ENCODE measurements at regions not wholly inside any gene's neighbourhood (a gene's known extent, or its start where the extent isn't known, plus 50 kb on each side); places are given as distances from the start of the nearest gene placed in this dataset.

DNA sequence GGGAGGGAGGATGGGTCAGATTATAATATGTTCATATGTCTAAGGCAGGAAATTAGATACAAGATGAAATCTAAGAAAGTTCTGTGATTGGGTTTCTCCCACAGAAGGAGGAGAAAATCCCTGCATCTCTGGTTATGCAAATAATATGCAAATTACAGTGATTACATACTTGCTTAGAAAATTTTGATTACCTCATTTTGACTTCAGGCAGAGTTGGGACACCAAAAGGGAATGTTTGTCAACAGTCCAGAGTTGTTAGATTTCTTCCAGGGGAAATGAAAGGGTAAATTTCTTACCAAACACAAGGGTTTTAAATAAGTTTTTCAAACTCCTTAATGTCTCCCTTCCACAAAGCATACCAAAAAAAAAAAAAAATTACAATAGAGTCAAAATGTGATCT is 101.4 kb upstream of the STEAP1B start:
- no peak for TF ChIP-seq EZH2 (IDR thresholded peaks at IDR 0.05; ENCODE audit: borderline replicate concordance, low read depth, low read length, severe bottlenecking)
- TF ChIP-seq, protein P1, sequence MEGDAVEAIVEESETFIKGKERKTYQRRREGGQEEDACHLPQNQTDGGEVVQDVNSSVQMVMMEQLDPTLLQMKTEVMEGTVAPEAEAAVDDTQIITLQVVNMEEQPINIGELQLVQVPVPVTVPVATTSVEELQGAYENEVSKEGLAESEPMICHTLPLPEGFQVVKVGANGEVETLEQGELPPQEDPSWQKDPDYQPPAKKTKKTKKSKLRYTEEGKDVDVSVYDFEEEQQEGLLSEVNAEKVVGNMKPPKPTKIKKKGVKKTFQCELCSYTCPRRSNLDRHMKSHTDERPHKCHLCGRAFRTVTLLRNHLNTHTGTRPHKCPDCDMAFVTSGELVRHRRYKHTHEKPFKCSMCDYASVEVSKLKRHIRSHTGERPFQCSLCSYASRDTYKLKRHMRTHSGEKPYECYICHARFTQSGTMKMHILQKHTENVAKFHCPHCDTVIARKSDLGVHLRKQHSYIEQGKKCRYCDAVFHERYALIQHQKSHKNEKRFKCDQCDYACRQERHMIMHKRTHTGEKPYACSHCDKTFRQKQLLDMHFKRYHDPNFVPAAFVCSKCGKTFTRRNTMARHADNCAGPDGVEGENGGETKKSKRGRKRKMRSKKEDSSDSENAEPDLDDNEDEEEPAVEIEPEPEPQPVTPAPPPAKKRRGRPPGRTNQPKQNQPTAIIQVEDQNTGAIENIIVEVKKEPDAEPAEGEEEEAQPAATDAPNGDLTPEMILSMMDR (IDR thresholded peaks at IDR 0.05; ENCODE audit: borderline replicate concordance, extremely low read depth, low read length, poor library complexity, severe bottlenecking), result no peak
- Histone ChIP-seq H3K36me3 (ENCODE audit: insufficient read depth, low read length) (no peaks in the 10 kb centered on the region), H3K79me2 (ENCODE audit: insufficient read depth, low read length) (no peaks in the 10 kb centered on the region), H3K27me3 (ENCODE audit: insufficient read depth, low read length, poor library complexity) (peaks cover 33% of the 10 kb centered on the region), H3K9ac (ENCODE audit: low read depth, low read length) (no peak overlapping the region), H3K4me1 (ENCODE audit: insufficient read depth, low read length) (no peaks in the 10 kb centered on the region), H3K4me3 (ENCODE audit: low read depth in 1 of 2, low read length in 2 of 2) (no peak overlapping the region), H2AFZ (ENCODE audit: low read depth, low read length) (no peak overlapping the region), H3K27ac (ENCODE audit: low read length) (no peak overlapping the region), H3K9me3 (ENCODE audit: insufficient read depth, low read length, severe bottlenecking) (no peaks in the 10 kb centered on the region), H4K20me1 (ENCODE audit: insufficient read depth, low read length) (no peaks in the 10 kb centered on the region), H3K4me2 (ENCODE audit: insufficient read depth, low read length) (no peak overlapping the region)
- DNase-seq (no peak), ATAC-seq (ENCODE audit: insufficient read depth, low read depth) (no peak)

DNA sequence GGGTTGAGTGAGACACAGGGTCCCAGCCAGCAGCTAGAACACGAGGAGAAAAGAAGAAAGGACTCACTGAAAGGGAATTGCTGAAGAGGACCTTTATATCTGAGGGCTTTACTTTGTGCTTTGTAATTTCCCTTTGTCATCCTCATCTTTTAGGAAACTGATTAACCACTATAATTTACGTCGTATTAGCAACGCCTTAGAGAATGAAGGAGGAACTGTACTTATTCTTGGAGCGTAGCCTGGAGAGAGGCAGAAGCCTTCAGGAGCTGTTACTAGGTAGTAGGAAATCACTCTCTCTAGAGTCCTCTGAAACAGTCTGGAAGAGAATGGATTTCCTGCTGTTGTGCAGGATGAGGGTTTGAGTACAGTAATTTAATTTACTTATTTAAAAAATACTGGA is 101.0 kb upstream of the STEAP1B start:
- H2AFZ ChIP-seq (ENCODE audit: low read depth, low read length), result no peak overlapping the region
- no peaks in the 10 kb centered on the region for H3K36me3 ChIP-seq (ENCODE audit: insufficient read depth, low read length)
- ATAC-seq (ENCODE audit: insufficient read depth, low read depth) (no peak), DNase-seq (no peak)
- H3K79me2 ChIP-seq (ENCODE audit: insufficient read depth, low read length), result no peaks in the 10 kb centered on the region
- peaks cover 33% of the 10 kb centered on the region for H3K27me3 ChIP-seq (ENCODE audit: insufficient read depth, low read length, poor library complexity)
- H3K9ac ChIP-seq (ENCODE audit: low read depth, low read length), result no peak overlapping the region
- no peaks in the 10 kb centered on the region for H3K9me3 ChIP-seq (ENCODE audit: insufficient read depth, low read length, severe bottlenecking)
- H3K4me3 ChIP-seq (ENCODE audit: low read depth in 1 of 2, low read length in 2 of 2), result no peak overlapping the region
- H3K27ac ChIP-seq (ENCODE audit: low read length), result no peak overlapping the region
- no peaks in the 10 kb centered on the region for H4K20me1 ChIP-seq (ENCODE audit: insufficient read depth, low read length)
- TF ChIP-seq, protein P1 (IDR thresholded peaks at IDR 0.05; ENCODE audit: borderline replicate concordance, extremely low read depth, low read length, poor library complexity, severe bottlenecking), result no peak
- TF ChIP-seq EZH2 (IDR thresholded peaks at IDR 0.05; ENCODE audit: borderline replicate concordance, low read depth, low read length, severe bottlenecking), result no peak
- H3K4me1 ChIP-seq (ENCODE audit: insufficient read depth, low read length), result no peaks in the 10 kb centered on the region
- H3K4me2 ChIP-seq (ENCODE audit: insufficient read depth, low read length), result no peak overlapping the region

DNA sequence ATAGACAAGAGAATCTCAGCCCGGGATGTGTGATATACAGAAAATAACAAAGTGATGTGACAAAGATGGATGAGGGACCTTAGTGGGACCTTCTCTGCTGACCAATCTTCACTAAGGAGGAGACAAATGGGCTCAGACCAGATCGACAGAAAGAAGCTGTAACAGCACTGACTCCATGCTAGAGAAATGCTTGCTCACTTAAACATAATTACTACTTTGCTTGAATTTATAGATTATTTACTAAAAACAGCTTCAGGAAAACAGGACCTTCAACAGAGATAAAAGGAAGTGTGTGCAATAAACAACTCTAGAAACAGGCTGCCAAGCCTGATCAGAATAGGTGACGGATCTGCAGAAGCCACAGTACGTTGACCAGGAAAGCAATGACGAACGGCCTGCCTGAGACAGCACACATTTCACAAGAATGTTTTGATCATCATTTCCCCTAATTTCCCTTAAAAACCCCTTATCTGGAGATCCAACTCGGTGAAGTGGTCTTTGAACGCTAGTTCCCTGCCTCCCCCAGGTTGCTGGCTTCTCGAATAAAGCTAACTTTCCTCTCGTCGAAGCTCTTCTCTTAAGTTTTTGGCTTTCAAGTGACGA is 98.4 kb upstream of the STEAP1B start:
- no peak overlapping the region for H2AFZ ChIP-seq (ENCODE audit: low read depth, low read length)
- DNase-seq, result no peak
- H3K79me2 ChIP-seq (ENCODE audit: insufficient read depth, low read length), result no peaks in the 10 kb centered on the region
- TF ChIP-seq EZH2 (IDR thresholded peaks at IDR 0.05; ENCODE audit: borderline replicate concordance, low read depth, low read length, severe bottlenecking), result no peak
- TF ChIP-seq, protein P1 (IDR thresholded peaks at IDR 0.05; ENCODE audit: borderline replicate concordance, extremely low read depth, low read length, poor library complexity, severe bottlenecking), result no peak
- H4K20me1 ChIP-seq (ENCODE audit: insufficient read depth, low read length), result no peaks in the 10 kb centered on the region
- no peak overlapping the region for H3K4me3 ChIP-seq (ENCODE audit: low read depth in 1 of 2, low read length in 2 of 2)
- no peaks in the 10 kb centered on the region for H3K36me3 ChIP-seq (ENCODE audit: insufficient read depth, low read length)
- H3K27ac ChIP-seq (ENCODE audit: low read length), result no peak overlapping the region
- no peaks in the 10 kb centered on the region for H3K4me1 ChIP-seq (ENCODE audit: insufficient read depth, low read length)
- no peak overlapping the region for H3K4me2 ChIP-seq (ENCODE audit: insufficient read depth, low read length)
- no peak overlapping the region for H3K9ac ChIP-seq (ENCODE audit: low read depth, low read length)
- ATAC-seq (ENCODE audit: insufficient read depth, low read depth), result no peak
- H3K9me3 ChIP-seq (ENCODE audit: insufficient read depth, low read length, severe bottlenecking), result no peaks in the 10 kb centered on the region
- peaks cover 25% of the 10 kb centered on the region for H3K27me3 ChIP-seq (ENCODE audit: insufficient read depth, low read length, poor library complexity)

All from DND-41 (cell line).